Endometrial microvascular endothelial cells (primary cell): ENCODE measurements at regions not wholly inside any gene's neighbourhood (a gene's known extent, or its start where the extent isn't known, plus 50 kb on each side); places are given as distances from the start of the nearest gene placed in this dataset.
"Not testable (repeated sequence)": the region's sequence is repeated elsewhere in the genome, so short reads cannot be mapped to it uniquely, and the experiment has no call there.

Source experiments
- in situ Hi-C: cut with HindIII; loops from 2 replicates; pipeline ENCODE4 v1.10.0; 2017; ENCODE audit warnings: low sequenced_read_pairs, low pct_unique_long_range_greater_than_20kb; ENCODE audit errors: inconsistent ontology term

DNA sequence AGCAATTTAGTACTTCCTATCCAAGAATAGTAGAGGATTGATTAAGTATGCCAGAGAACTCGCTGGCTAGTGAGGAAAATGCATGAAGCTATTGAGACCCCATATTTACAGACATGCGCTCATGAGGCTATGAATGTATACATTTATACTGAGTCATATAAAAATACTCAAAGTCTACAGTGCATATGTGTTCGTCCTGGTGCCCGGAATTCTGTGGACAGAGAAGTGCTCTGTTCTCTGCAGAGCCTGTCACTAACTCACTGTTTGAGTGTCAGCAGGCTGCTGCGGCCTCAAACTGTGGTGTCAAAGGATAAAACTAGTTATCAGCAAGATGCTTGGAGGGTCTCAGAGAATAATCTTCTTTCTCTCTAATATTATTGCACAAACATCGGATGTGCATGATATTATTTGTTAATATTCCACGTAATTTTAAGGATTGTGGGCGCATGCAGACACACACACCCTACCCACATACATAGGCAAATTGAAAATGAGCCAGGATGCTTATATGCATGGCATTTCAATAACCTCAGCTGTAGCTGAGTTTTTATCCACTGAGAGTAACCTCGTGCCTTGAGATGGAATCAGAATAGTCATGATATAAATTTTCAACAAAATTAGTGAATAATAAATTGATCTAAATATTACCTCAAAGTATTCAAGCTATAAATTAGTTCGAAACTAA is 50.0 kb upstream of the TSC22D2 start:
- in situ Hi-C loops = loop anchor here (10.0 kb wide), 1 partner anchor 103 kb away; no protein-coding TSS in a partner anchor

DNA sequence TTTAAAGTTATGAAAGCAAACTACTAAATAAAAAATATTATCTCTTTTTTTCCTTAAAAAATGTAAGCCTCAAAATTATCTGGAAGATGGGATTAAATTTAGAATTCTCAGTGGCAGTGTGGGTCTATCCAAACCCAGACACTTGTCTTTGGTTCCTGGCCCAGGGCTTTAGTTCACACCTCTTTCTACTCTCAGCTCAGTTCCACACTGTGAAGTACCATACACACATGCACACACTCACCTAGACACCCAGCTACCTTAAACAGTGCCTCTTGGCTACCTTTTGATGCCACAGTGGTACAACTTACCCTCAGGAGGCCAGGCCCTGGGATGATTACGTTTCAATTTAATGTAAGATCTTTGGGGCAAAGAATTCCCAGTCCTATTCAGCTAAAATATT is 51.0 kb upstream of the TSC22D2 start:
- in situ Hi-C loops = loop anchor here (10.0 kb wide), 1 partner anchor 102 kb away; no protein-coding TSS in a partner anchor

DNA sequence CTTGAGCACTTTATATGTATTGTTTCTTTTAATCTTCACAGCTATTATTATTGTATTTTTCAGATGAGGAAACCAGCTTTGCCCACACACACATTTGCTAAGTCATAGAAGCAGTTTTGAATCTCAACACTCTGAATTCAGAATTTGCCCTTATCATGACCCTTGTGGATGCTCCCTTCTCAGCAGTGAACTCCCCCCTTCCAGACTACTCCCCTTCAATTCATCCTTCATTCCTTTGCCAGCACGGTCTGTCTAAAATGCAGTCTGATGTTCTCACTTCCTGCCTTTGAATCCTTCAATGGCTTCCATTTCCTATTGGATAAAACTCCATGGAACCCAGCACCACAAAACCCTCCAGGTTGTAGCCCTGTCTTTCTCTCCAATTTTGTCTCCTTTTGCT is 52.5 kb upstream of the TSC22D2 start:
- in situ Hi-C loops = loop anchor here (10.0 kb wide), 1 partner anchor 101 kb away; no protein-coding TSS in a partner anchor

DNA sequence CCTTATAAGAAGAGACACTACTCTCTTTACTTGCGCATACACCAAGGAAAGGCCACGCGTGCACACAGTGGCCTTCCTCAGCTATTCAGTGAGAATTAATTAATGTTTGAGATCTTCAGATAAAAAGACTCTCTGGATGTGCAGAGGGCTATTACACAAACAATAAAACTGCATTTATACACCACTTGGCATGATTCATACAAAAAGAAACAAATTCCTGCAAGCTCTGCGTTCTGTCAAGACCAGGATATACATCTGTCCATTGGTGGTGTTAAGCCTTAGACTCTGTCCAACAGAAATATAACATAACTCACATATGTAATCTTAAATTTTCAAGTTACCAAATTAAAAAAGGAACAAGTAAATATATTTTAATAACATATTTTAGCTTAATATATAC is 55.2 kb upstream of the TSC22D2 start:
- in situ Hi-C loops = loop anchor here (10.0 kb wide), 1 partner anchor 98 kb away; no protein-coding TSS in a partner anchor

DNA sequence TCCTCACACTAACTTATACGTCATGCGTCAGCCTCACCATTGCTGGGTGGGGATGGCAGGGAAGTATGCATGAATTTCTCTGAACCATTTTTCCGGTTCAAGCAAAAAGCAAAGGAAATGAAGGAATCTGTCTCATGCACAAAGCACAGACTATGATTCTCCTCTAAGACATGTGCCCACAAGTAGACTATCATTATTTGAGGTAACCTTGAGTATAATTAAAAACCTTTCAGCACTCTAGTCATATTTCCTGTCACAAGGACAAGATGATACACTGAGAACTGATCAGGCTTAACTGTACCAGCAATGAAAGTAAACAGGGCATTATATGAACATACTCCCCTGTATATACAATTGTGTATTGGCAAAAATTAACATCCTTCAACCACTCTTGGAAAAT is 56.7 kb upstream of the TSC22D2 start:
- in situ Hi-C loops = loop anchor here (10.0 kb wide), 1 partner anchor 97 kb away; no protein-coding TSS in a partner anchor

DNA sequence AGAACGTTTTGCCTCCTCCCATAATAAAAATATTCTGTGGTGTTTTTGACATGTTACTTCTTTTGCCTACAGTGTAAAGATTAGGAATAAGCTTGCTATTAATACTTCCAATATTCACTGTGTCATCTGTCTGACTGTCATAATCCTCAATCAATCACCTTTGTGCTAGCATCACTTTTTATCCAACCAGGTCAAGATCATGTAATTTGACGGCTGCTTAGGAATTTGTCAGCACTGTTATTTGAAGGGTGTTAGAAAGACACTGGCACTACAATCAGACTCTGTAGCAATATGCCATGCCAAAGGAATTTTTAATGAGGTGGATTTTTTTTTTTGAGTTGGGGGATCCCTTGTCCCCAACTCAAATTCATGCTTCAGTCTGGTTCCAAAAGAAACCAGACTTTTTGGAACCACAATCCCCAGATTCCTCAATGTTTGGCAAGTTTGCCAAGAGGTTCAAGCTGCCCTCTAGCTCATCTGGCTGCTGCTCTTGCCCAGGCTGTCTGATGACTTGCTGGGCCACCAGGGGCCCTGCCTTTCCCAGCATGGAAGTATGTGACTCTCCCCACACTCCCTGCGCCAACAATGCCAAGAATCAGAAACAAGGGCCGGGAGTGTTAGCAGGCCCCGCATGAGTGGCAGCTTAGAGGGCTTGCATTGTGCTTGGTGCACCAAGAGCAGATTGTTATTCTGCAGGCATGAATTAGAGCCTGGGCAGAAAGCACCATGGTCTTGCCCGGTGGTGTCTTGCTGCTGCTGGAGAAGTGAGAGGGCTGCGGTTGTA is 58.6 kb upstream of the TSC22D2 start:
- in situ Hi-C loops = loop anchor here (10.0 kb wide), 1 partner anchor 95 kb away; no protein-coding TSS in a partner anchor

DNA sequence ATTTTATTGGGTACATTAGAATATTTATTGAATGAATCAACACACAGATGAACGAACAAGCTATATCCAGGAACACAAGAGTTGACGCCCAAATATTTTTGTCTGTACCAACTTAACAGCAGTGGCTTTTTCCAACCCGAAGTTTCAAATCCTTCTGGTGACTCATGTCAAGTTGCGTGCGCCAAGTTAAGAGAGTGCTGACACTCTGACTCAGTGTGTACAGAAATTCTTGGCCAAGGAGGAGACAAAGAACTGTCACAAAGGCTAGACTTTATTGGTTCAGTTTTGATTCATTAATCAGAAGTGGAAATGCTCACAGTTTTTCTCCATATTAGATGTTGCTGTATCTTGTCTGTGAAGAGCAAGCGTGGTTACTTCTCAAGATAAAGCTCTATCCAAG is 59.6 kb upstream of the TSC22D2 start:
- in situ Hi-C loops = no loop called here

DNA sequence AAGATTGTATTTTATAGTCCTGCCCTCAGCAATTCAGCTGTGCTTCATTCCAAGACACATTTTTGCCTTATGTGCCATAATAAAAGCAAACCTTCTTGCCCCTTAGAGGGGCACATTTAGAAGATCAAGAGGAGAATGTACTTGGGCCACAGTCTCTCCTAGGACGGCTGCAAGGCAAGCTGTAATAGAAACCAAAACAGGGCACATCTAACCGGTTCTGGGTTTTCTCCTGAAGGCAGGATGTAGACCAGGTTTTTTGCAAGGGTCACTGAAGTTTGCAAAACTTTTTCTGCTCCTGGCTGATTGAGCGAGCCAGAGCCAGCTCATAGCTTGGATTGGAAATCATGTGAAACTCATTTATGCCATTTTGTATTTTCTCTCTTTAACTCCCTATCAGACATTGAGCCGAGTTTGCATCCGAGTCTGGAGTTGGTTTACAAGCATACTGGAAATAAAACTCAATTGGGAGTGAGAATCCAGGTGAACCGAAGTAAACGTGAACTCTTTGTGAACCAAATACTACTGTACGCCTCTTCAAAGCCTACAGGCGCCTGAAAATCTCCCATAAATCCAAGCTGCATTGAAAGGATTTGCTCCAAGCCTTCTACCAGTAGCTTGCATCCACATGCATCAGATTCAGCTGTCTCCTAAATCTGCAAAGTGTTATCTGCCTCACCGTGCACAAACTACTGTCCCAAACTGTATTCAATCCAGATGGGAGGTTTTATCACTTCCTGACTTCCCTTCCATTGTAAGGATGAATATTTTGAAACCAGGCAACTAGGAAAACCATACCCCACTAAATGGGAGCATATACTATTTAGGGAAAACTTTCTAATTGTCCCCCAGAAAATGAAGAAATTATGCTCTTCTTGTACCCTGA is 60.9 kb upstream of the TSC22D2 start:
- in situ Hi-C loops = no loop called here

DNA sequence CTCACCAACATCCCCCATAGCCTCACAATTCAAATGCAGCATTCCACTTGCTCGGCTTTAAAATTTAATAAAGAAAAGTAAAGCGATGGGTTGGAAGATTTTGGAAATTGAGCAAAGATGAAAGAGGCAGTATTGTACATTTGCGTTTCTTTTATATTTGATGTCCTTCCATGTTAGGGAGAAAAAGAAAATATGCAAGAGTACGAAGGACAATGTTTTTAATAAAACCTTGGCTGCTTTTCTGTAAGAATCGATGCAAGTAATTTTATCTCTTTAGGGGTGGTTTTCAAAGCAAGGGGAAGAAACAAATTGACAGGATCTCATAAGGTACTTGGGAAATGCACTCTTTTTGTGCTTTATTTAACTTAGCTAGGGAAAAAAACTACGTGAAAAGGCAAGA is 61.8 kb upstream of the TSC22D2 start:
- in situ Hi-C loops = no loop called here

DNA sequence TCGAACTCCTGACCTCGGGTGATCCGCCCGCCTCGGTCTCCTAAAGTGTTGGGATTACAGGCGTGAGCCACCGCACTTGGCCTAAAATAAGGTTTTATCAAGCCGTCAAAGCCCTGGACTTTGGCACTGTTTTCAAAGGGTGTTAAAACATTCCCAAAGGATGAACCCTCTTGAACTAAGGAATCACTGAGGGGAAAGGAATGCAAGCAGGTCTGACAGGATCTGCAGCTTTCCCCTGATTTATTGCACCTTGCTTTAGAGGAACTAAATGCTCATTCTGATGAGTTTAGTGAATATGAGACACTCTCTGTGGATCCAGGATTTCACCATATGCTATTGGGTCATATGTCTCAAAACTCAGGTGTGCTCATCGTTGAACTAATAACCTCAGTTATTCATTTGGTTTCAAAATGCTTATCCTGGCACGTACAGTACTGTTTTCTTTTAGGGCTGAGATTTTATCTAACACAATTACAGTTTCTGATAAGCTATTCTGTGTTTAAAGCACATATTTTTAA is 63.0 kb upstream of the TSC22D2 start:
- in situ Hi-C loops = no loop called here

DNA sequence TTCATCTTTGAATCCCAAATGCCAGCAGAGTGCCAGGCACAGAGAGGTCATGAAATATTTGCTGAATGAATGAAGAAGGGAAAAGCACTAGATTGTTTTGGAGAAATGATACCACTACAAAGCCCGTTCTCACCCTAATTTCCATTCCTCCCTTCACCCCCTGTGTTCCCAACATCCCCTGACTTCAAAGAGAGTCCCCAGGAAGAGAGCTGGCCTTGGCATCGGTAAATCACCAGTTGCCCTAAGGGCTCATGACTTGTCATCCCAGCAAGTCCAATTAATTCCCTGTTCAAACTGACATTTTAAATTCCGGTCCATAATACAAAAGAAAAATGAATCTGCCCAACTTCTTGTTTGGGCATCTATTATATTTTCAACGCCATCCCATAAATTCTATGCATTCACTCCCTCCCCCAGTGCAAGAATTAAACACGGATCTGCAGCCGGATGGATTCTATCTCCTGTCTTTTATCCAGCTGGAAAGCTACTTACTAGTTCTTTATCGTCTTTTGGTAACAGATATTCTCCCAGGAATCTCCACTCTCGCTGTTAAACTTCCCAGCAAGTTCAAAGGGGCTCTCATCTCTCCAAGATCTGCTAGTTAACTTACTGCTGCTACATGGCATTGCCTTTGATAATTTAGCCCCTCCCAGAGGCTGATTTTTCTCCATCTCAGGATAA is 63.9 kb upstream of the TSC22D2 start:
- in situ Hi-C loops = no loop called here

DNA sequence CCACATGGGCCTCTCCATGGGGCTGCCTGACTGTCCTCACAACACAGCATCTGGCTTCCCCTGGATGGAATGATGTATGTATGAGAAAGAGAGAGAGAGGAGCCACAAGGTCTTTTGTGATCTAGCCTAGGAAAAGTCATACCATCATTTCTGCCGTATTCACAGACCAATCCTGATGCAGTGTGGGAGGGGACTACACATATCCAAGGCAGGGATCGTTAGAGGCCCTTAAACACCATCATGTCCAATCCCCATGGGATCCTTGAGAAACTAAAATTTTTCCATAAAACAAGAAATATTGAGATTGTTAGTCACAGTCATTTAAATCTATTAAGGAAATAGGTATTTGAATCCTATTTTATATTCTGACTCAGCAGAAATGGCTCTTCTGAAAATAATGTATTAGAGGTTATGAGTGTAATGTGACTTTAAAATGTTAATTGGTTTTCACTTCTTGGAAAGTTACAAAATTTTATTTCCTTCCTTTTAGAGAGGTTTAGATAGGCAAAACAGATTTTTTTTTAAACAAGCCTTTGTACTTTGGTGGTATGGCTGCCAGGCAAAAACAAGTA is 65.1 kb upstream of the TSC22D2 start:
- in situ Hi-C loops = no loop called here

DNA sequence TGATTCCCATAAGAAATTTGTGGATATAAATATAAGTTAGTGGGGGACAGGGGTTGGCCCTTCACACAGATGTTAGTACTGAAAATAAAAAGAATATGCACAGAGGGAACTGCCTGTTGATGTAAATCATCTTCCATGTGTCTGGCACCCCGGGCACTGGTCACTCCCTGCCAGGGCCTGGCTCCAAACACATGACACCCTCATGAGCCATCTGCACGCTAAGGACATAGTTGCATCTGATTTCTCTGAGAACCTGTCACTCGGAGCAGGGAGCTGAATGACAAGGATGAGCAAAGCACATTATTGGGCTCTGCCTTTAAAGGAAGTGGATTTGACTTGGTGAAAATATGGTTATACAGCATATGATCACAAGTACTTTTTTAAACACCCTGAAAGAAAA is 66.2 kb upstream of the TSC22D2 start:
- in situ Hi-C loops = no loop called here

DNA sequence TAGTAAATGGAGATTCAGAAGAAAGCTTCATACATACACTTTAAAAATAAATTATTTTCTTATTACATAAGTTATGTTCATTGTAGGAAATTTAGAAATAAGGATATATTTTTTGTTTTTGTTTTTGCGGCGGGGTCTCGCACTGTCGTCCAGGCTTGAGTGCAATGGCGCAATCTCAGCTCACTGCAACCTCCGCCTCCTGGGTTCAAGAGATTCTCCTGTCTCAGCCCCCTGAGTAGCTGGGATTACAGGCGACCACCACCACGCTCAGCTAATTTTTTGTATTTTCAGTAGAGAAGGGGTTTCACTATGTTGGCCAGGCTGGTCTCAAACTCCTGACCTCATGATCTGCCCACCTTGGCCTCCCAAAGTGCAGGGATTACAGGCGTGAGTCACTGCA is 71.7 kb upstream of the TSC22D2 start:
- in situ Hi-C loops = not testable (repeated sequence)

DNA sequence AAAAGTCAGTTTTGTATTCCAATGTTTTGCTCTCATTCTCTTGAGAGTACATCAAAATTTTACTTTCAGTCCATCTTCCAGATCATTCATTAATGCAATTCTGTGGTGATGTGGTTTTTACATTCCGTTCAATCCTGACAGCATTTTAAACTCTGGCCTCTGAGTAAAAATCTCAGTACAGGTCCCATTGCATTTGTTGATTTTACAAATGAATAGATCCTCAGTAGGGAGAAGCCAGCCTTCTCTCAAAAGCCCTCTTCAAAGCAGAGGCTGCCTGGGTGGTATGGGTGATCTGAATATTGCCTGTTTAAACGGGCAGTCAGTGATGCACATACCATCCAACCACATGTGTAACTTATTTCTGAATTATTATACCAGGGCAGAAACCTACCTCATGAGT is 72.5 kb upstream of the TSC22D2 start:
- in situ Hi-C loops = no loop called here

DNA sequence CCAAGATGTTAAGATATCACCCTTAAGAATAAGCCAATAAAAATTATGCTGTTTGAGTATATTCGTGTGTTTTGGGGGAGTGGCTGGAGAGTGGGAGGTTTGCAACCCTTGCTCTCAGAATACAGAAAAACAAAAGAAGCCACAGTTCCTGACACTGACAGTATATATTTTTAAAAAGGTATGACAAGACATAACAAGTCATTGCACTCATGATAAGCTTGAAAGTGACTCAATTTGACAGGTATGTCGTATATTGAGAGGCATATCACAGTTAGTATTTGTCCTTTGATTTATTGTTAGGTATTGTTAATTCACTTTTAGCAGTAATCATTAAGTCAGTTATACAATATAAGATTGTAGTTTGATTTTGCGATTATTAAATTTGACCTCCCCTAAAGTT is 73.1 kb upstream of the TSC22D2 start:
- in situ Hi-C loops = no loop called here

DNA sequence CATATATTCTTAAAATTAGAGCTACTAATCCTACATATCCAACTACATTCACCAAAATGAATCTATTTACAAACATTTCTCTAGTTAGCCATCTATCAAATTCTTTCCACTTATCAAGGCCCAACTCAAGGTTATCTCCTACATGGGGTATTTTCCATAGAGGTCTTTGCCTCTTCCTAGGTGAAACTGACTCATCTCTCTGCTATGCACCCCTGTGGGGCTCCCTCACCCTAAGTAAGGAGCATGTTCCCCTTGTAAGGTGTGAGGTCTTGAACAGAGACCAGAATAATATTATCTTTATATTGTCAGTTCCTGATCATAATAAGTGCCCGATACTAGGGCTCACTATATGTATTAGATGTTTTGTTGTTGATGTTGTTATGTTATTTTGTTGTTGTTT is 74.6 kb upstream of the TSC22D2 start:
- in situ Hi-C loops = no loop called here

DNA sequence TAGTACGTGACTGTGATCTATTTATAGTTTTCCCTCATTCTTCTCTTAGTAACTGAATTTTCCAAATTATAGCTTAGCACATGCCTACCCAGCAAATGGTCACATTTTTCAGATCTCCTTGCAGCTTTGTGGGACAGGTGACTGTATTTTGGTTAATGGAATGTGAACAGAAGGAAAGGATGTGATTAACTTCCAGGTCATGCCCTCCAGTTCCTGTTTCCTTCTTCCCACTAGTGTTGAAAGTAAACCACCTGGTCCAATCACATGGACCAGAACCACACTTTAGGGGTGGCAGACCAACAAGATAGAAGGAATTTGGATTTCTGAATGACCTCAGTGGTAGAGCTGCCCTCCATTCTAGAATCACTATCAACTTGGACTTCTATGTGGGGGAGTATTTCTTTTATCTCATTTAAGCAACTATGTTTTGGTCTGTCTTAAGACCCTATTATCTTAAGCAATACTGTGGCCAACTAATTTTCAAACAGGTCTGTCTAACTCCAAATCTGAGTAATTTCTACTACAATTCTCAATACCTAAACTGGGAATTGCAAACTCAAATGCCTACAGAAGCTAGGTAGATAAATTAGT is 76.0 kb upstream of the TSC22D2 start:
- in situ Hi-C loops = no loop called here
